ENCODE measurements at regions not wholly inside any gene's neighbourhood (a gene's known extent, or its start where the extent isn't known, plus 50 kb on each side); places are given as distances from the start of the nearest gene placed in this dataset.

GRCh38 chr10:128623776-128624175 is 497.6 kb upstream of the MKI67 start:
- TF ChIP-seq EZH2 (IDR thresholded peaks at IDR 0.05) (no peak), CTCF (IDR thresholded peaks at IDR 0.05) (no peak), EZH2phosphoT487 (IDR thresholded peaks at IDR 0.05) (no peak)
